SK-N-SH (cell line): ENCODE measurements at regions not wholly inside any gene's neighbourhood (a gene's known extent, or its start where the extent isn't known, plus 50 kb on each side); places are given as distances from the start of the nearest gene placed in this dataset.

Source experiments
- CTCF ChIA-PET: fragments of 300-600, 350-600 bp; formaldehyde crosslinking; extraction: SDS; loops from one replicate; lab custom pipeline; 2021; lab: Yijun Ruan, JAX
- POLR2A ChIA-PET: fragments of 350-600 bp; sonication (Branson Sonifier 250); formaldehyde crosslinking; extraction: SDS; loops from one replicate; lab custom pipeline; 2020; ENCODE audit warnings: antibody characterized with exemption, inconsistent platforms; lab: Yijun Ruan, JAX
- DNase-seq: peaks from one replicate; pipeline ENCODE4 v3.0.0; 2012
- H2AFZ ChIP-seq: fragments of 200-600 bp; sonication (generic); 2 replicates; pipeline ENCODE4 v1.8.1; 2016; ENCODE audit warnings: antibody characterized with exemption, mild to moderate bottlenecking, low read depth
- H3F3A ChIP-seq: fragments of 200-600 bp; sonication (generic); replicated peaks from 2 replicates; pipeline ENCODE3; 2016; ENCODE audit warnings: antibody characterized with exemption, mild to moderate bottlenecking; ENCODE audit not compliant: insufficient read depth
- H3K27ac ChIP-seq, 2 experiments: fragments of 200-500 bp in 1 of 2; fragments of 200-600 bp in 1 of 2; sonication (Bioruptor generic) in 1 of 2; sonication (generic), shearing (Covaris generic) in 1 of 2; 2 replicates each; pipeline versions ENCODE4 v1.5.1 to v1.6.1; 2014 to 2016; ENCODE audit warnings: low read depth in 2 of 2, inconsistent platforms in 1 of 2, low read length in 1 of 2, mild to moderate bottlenecking in 1 of 2, mixed read lengths in 1 of 2
- H3K27me3 ChIP-seq: fragments of 200-600 bp; sonication (generic), shearing (Covaris generic); 2 replicates; pipeline ENCODE4 v1.6.1; 2016; ENCODE audit warnings: mixed run types; ENCODE audit not compliant: insufficient read depth
- H3K36me3 ChIP-seq, 2 experiments: fragments of 200-500 bp in 1 of 2; fragments of 200-600 bp in 1 of 2; sonication (Bioruptor generic) in 1 of 2; sonication (generic) in 1 of 2; replicated peaks in 1 of 2; 2 replicates each; pipeline versions ENCODE3 to v1.5.1; 2014 to 2016; ENCODE audit warnings: low read length in 1 of 2, mild to moderate bottlenecking in 1 of 2; ENCODE audit not compliant: insufficient read depth in 2 of 2, control insufficient read depth in 1 of 2
- H3K4me1 ChIP-seq, 2 experiments: fragments of 200-500 bp in 1 of 2; fragments of 200-600 bp in 1 of 2; sonication (Bioruptor generic) in 1 of 2; sonication (generic), shearing (Covaris generic) in 1 of 2; 2 replicates each; pipeline versions ENCODE4 v1.5.1 to v1.6.1; 2014 to 2016; ENCODE audit warnings: low read depth in 1 of 2, low read length in 1 of 2, mixed run types in 1 of 2; ENCODE audit not compliant: insufficient read depth in 2 of 2, control insufficient read depth in 1 of 2
- H3K4me2 ChIP-seq: fragments of 200-600 bp; sonication (generic), shearing (Covaris generic); 2 replicates; pipeline ENCODE4 v1.6.1; 2017; ENCODE audit warnings: mixed run types
- H3K4me3 ChIP-seq, 2 experiments: fragments of 200-500 bp in 1 of 2; fragments of 200-600 bp in 1 of 2; sonication (Bioruptor generic) in 1 of 2; sonication (generic), shearing (Covaris generic) in 1 of 2; 2 replicates each; pipeline versions ENCODE4 v1.5.1 to v1.8.1; 2014 to 2016; ENCODE audit warnings: low read depth in 2 of 2, inconsistent platforms in 1 of 2, low read length in 1 of 2, mild to moderate bottlenecking in 1 of 2, mixed read lengths in 1 of 2, moderate library complexity in 1 of 2
- H3K79me2 ChIP-seq: fragments of 200-600 bp; sonication (generic); 2 replicates; pipeline ENCODE4 v1.8.1; 2017; ENCODE audit warnings: mild to moderate bottlenecking; ENCODE audit not compliant: insufficient read depth
- H3K9ac ChIP-seq: fragments of 200-600 bp; sonication (generic); 2 replicates; pipeline ENCODE4 v1.6.1; 2017; ENCODE audit warnings: mixed run types
- H3K9me2 ChIP-seq: fragments of 200-600 bp; sonication (generic); 2 replicates; pipeline ENCODE4 v1.6.1; 2017; ENCODE audit warnings: mixed run types
- H3K9me3 ChIP-seq: fragments of 200-600 bp; sonication (generic); 2 replicates; pipeline ENCODE4 v1.6.1; 2017; ENCODE audit warnings: mixed run types, mild to moderate bottlenecking, moderate library complexity
- H4K20me1 ChIP-seq: fragments of 200-600 bp; sonication (generic); 2 replicates; pipeline ENCODE4 v1.6.1; 2017; ENCODE audit warnings: mild to moderate bottlenecking, mixed run types; ENCODE audit not compliant: insufficient read depth
- EP300 ChIP-seq, 2 experiments: IDR thresholded peaks; 2 replicates each; pipeline versions ENCODE4 v1.4.0 to v1.6.1; 2012; ENCODE audit warnings: borderline replicate concordance in 1 of 2, low read depth in 1 of 2, low read length in 1 of 2
- FOSL2 ChIP-seq: IDR thresholded peaks from 2 replicates; pipeline ENCODE4 v1.4.0; 2012; ENCODE audit warnings: low read depth, mild to moderate bottlenecking, moderate library complexity, borderline replicate concordance
- GABPA ChIP-seq: IDR thresholded peaks from 2 replicates; pipeline ENCODE4 v1.4.0; 2012; ENCODE audit warnings: low read depth, mild to moderate bottlenecking
- GATA2 ChIP-seq: sonication (generic); formaldehyde crosslinking; IDR thresholded peaks from 2 replicates; pipeline ENCODE4 v1.5.0; 2020; ENCODE audit warnings: mild to moderate bottlenecking, missing genetic modification reagents
- MAX ChIP-seq: IDR thresholded peaks from 2 replicates; pipeline ENCODE4 v1.4.0; 2012; ENCODE audit warnings: low read depth
- MEF2A ChIP-seq: IDR thresholded peaks from 2 replicates; pipeline ENCODE4 v1.4.0; 2012; ENCODE audit warnings: low read depth, borderline replicate concordance
- NFIC ChIP-seq: IDR thresholded peaks from 2 replicates; pipeline ENCODE4 v1.4.0; 2012; ENCODE audit warnings: borderline replicate concordance
- NRF1 ChIP-seq: IDR thresholded peaks from 2 replicates; pipeline ENCODE4 v1.6.1; 2012; ENCODE audit warnings: low read depth, mild to moderate bottlenecking, low read length
- RAD21 ChIP-seq: IDR thresholded peaks from 2 replicates; pipeline ENCODE4 v1.6.1; 2012; ENCODE audit warnings: mild to moderate bottlenecking, low read length
- RCOR1 ChIP-seq: fragments of 150-350 bp; IDR thresholded peaks from 2 replicates; pipeline ENCODE4 v1.6.1; 2017; ENCODE audit warnings: antibody characterized with exemption, low read length
- RFX5 ChIP-seq: IDR thresholded peaks from 2 replicates; pipeline ENCODE4 v1.6.1; 2012; ENCODE audit warnings: mild to moderate bottlenecking, improper control_type of control experiment, low read length
- SIN3A ChIP-seq: IDR thresholded peaks from 2 replicates; pipeline ENCODE4 v1.6.1; 2012; ENCODE audit warnings: low read depth, mild to moderate bottlenecking, low read length, moderate library complexity, borderline replicate concordance
- TCF12 ChIP-seq: IDR thresholded peaks from 2 replicates; pipeline ENCODE4 v1.4.0; 2012
- TEAD4 ChIP-seq: IDR thresholded peaks from 2 replicates; pipeline ENCODE4 v1.4.0; 2012; ENCODE audit warnings: mild to moderate bottlenecking, borderline replicate concordance; ENCODE audit not compliant: insufficient read depth
- WGBS: methylation state at CpG from one replicate; pipeline ENCODE4 v1.1.6; 2017; ENCODE audit warnings: low lambda C conversion rate; 5-methylcytosine and 5-hydroxymethylcytosine counted together
- TF ChIP-seq, protein P1 (sequence below): fragments of 150-350 bp; IDR thresholded peaks from 2 replicates; pipeline ENCODE4 v1.6.1; 2017; ENCODE audit warnings: antibody characterized with exemption, low read length, low read depth, borderline replicate concordance

- peaks cover 0 to 13% of the 10 kb centered on the region in 2 experiments; a peak in 2 of 4 replicates for H3K4me1 ChIP-seq
- no peak overlapping the region for H2AFZ ChIP-seq
- no peak overlapping the region for H3K9ac ChIP-seq
- TF ChIP-seq, protein P1, sequence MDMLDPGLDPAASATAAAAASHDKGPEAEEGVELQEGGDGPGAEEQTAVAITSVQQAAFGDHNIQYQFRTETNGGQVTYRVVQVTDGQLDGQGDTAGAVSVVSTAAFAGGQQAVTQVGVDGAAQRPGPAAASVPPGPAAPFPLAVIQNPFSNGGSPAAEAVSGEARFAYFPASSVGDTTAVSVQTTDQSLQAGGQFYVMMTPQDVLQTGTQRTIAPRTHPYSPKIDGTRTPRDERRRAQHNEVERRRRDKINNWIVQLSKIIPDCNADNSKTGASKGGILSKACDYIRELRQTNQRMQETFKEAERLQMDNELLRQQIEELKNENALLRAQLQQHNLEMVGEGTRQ, result no peak
- TF ChIP-seq FOSL2, result no peak
- TF ChIP-seq GATA2 (CRISPR knock-in tag), result no peak
- no peak for TF ChIP-seq RFX5
- TF ChIP-seq NFIC, result no peak
- no peak for TF ChIP-seq EP300 (IDR thresholded peaks at IDR 0.05; ENCODE audit: borderline replicate concordance in 1 of 2, low read depth in 1 of 2, low read length in 1 of 2)
- TF ChIP-seq MEF2A, result no peak
- no peak for TF ChIP-seq RAD21
- no peak for TF ChIP-seq GABPA
- TF ChIP-seq, all 33 proteins: peak for 0
- Histone ChIP-seq H3K9me2 (no peaks in the 10 kb centered on the region), H3F3A (peaks cover 7% of the 10 kb centered on the region), H3K27ac (no peak overlapping the region), H3K4me2 (no peak overlapping the region), H3K9me3 (no peaks in the 10 kb centered on the region), H3K4me3 (no peak overlapping the region), H3K27me3 (no peaks in the 10 kb centered on the region), H3K36me3 (no peaks in the 10 kb centered on the region), H3K79me2 (no peaks in the 10 kb centered on the region), H4K20me1 (no peaks in the 10 kb centered on the region)
- WGBS, result 90% methylated on average over 5 of the region's 5 CpGs
- CTCF ChIA-PET, result interaction anchor here (0.6 to 0.9 kb wide), 2 partner anchors 37 to 402 kb away, joined by 3 read pairs; no protein-coding TSS in a partner anchor
- no peak for DNase-seq
- POLR2A ChIA-PET, result no interaction called here
These were observed 108.4 kb upstream of the SH3BP4 start for GRCh38 chr2:234843411-234843810.

DNA sequence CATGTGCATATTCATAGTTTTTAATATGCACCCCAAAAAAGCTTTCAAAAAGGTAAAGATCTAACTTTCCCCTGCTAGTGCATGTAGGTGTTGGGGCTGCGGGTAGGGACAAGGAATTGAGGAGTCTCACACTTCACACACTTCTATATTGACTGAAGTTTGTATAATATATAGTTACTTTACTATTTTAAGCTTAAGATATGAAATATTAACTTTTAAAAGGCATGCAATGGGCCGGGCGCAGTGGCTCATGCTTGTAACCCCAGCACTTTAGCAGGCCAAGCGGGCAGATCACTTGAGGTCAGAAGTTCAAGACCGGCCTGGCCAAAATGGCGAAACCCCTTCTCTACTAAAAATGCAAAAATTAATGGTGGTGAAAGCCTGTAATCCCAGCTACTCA, 109.1 kb upstream of the SH3BP4 start:
- 95% methylated on average over 6 of the region's 6 CpGs for WGBS
- no peaks in the 10 kb centered on the region for H3K9me2 ChIP-seq
- H3F3A ChIP-seq, result peaks cover 7% of the 10 kb centered on the region
- no peak overlapping the region for H3K27ac ChIP-seq
- no peak overlapping the region for H2AFZ ChIP-seq
- no peak for DNase-seq
- no peaks in the 10 kb centered on the region for H3K79me2 ChIP-seq
- no peaks in the 10 kb centered on the region for H3K27me3 ChIP-seq
- H3K9me3 ChIP-seq, result no peaks in the 10 kb centered on the region
- TF ChIP-seq RCOR1 (no peak), NRF1 (no peak), MEF2A (no peak), SIN3A (no peak), MAX (no peak), TEAD4 (no peak), TCF12 (no peak)
- TF ChIP-seq, all 33 proteins: peak for 0
- Histone ChIP-seq H3K9ac (no peak overlapping the region), H3K4me1 (peaks cover 0 to 13% of the 10 kb centered on the region in 2 experiments; a peak in 2 of 4 replicates), H3K4me3 (no peak overlapping the region), H4K20me1 (no peaks in the 10 kb centered on the region), H3K4me2 (no peak overlapping the region), H3K36me3 (no peaks in the 10 kb centered on the region)
- ChIA-PET CTCF (interaction anchor here (0.6 to 0.9 kb wide), 2 partner anchors 37 to 402 kb away, joined by 3 read pairs; no protein-coding TSS in a partner anchor), POLR2A (no interaction called here)
